H1 (cell line): ENCODE measurements at regions not wholly inside any gene's neighbourhood (a gene's known extent, or its start where the extent isn't known, plus 50 kb on each side); places are given as distances from the start of the nearest gene placed in this dataset.

Source experiments
- CTCF ChIA-PET: fragments of 300-600 bp; sonication (Branson Sonifier 250); formaldehyde crosslinking; loops from one replicate; lab custom pipeline; 2021; ENCODE audit not compliant: partially characterized antibody; lab: Charles Lee
- POLR2A ChIA-PET: fragments of 300-600 bp; sonication (Branson Sonifier 250); formaldehyde crosslinking; loops from one replicate; lab custom pipeline; 2021; ENCODE audit warnings: inconsistent platforms; ENCODE audit not compliant: partially characterized antibody; lab: Charles Lee
- DNase-seq, 2 experiments: peaks; one replicate each; pipeline versions ENCODE4 v3.0.0 to v3.0.0-alpha.2; 2010 to 2022; ENCODE audit warnings: low spot score in 2 of 2, low read depth in 1 of 2, mixed read lengths in 1 of 2
- FAIRE-seq: peaks from 2 replicates; lab custom pipeline; 2011; peaks lifted over from hg19 to GRCh38; lab: Jason Lieb, UNC
- H2AFZ ChIP-seq: 2 replicates; pipeline ENCODE4 v1.8.1; 2012; ENCODE audit warnings: low read length, inconsistent platforms
- H2AK5ac ChIP-seq: 2 replicates; pipeline ENCODE4 v1.6.1; 2013; ENCODE audit warnings: low read depth, low read length
- H2BK120ac ChIP-seq: replicated peaks from 2 replicates; pipeline ENCODE3; 2013; ENCODE audit warnings: low read depth, low read length, inconsistent platforms
- H2BK12ac ChIP-seq: 2 replicates; pipeline ENCODE4 v1.6.1; 2013; ENCODE audit warnings: low read depth, low read length
- H2BK15ac ChIP-seq: 2 replicates; pipeline ENCODE4 v1.6.1; 2013; ENCODE audit warnings: low read length
- H2BK20ac ChIP-seq: 2 replicates; pipeline ENCODE4 v1.6.1; 2013; ENCODE audit warnings: low read length
- H2BK5ac ChIP-seq: 2 replicates; pipeline ENCODE4 v1.6.1; 2013; ENCODE audit warnings: low read depth, low read length
- H3K14ac ChIP-seq: 2 replicates; pipeline ENCODE4 v1.6.1; 2013; ENCODE audit warnings: inconsistent platforms; ENCODE audit not compliant: insufficient read length
- H3K18ac ChIP-seq: 2 replicates; pipeline ENCODE4 v1.6.1; 2013; ENCODE audit warnings: low read length; ENCODE audit errors: extremely low read depth
- H3K23ac ChIP-seq: 2 replicates; pipeline ENCODE4 v1.6.1; 2013; ENCODE audit warnings: inconsistent platforms; ENCODE audit not compliant: insufficient read length
- H3K23me2 ChIP-seq: 2 replicates; pipeline ENCODE4 v1.6.1; 2013; ENCODE audit warnings: low read depth, low read length
- H3K27ac ChIP-seq: 2 replicates; pipeline ENCODE4 v1.6.1; 2011; ENCODE audit warnings: low read depth, low read length, inconsistent platforms
- H3K27me3 ChIP-seq, 4 experiments: replicated peaks in 1 of 4; 1 replicate in 1 of 4; 2 replicates in 3 of 4; pipeline versions ENCODE4 v1.6.1 to v1.8.1; 2011 to 2013; ENCODE audit warnings: low read length in 3 of 4, mild to moderate bottlenecking in 3 of 4, inconsistent platforms in 2 of 4, mixed read lengths in 2 of 4, moderate library complexity in 1 of 4; ENCODE audit not compliant: control insufficient read depth in 3 of 4, insufficient read depth in 3 of 4; ENCODE audit errors: extremely low read depth in 1 of 4
- H3K36me3 ChIP-seq, 4 experiments: 2 replicates each; pipeline versions ENCODE4 v1.6.1 to v1.8.1; 2011 to 2013; ENCODE audit warnings: mild to moderate bottlenecking in 4 of 4, low read length in 3 of 4, moderate library complexity in 2 of 4, control low read depth in 1 of 4, inconsistent platforms in 1 of 4; ENCODE audit not compliant: insufficient read depth in 4 of 4, control insufficient read depth in 2 of 4
- H3K4ac ChIP-seq: replicated peaks from 2 replicates; pipeline ENCODE3; 2013; ENCODE audit warnings: low read length, low read depth, mixed read lengths, inconsistent platforms; ENCODE audit not compliant: insufficient read length
- H3K4me1 ChIP-seq, 4 experiments: replicated peaks in 1 of 4; 1 replicate in 1 of 4; 2 replicates in 3 of 4; pipeline versions ENCODE4 v1.6.1 to v1.8.1; 2011 to 2013; ENCODE audit warnings: low read length in 3 of 4, inconsistent platforms in 2 of 4, mixed read lengths in 1 of 4; ENCODE audit not compliant: insufficient read depth in 4 of 4, control insufficient read depth in 3 of 4
- H3K4me2 ChIP-seq, 2 experiments: 2 replicates each; pipeline versions ENCODE4 v1.6.1 to v1.8.1; 2011 to 2013; ENCODE audit warnings: low read depth in 2 of 2, low read length in 2 of 2, control low read depth in 1 of 2, inconsistent platforms in 1 of 2, mild to moderate bottlenecking in 1 of 2; ENCODE audit not compliant: insufficient read depth in 1 of 2
- H3K4me3 ChIP-seq, 4 experiments: fragments of 200-600, 300-600 bp in 1 of 4; sonication (generic), shearing (Covaris generic), sonication (Bioruptor Twin) in 1 of 4; 2 replicates each; pipeline versions ENCODE4 v1.5.1 to v1.8.1; 2011 to 2016; ENCODE audit warnings: low read length in 4 of 4, low read depth in 3 of 4, control low read depth in 2 of 4, inconsistent platforms in 2 of 4, mild to moderate bottlenecking in 2 of 4, mixed read lengths in 1 of 4, moderate library complexity in 1 of 4; ENCODE audit not compliant: insufficient read depth in 2 of 4; ENCODE audit errors: extremely low read depth in 1 of 4
- H3K56ac ChIP-seq: replicated peaks from 2 replicates; pipeline ENCODE3; 2013; ENCODE audit warnings: low read depth, mild to moderate bottlenecking, mixed read lengths, low read length, inconsistent platforms; ENCODE audit not compliant: insufficient read length
- H3K79me1 ChIP-seq: 2 replicates; pipeline ENCODE4 v1.6.1; 2013; ENCODE audit warnings: low read depth, low read length, control low read depth
- H3K79me2 ChIP-seq, 2 experiments: 2 replicates each; pipeline versions ENCODE4 v1.6.1 to v1.8.1; 2012 to 2013; ENCODE audit warnings: low read length in 2 of 2, mild to moderate bottlenecking in 2 of 2, inconsistent platforms in 1 of 2; ENCODE audit not compliant: insufficient read depth in 2 of 2, control insufficient read depth in 1 of 2
- H3K9ac ChIP-seq, 4 experiments: replicated peaks in 1 of 4; 1 replicate in 1 of 4; 2 replicates in 3 of 4; pipeline versions ENCODE4 v1.6.1 to v1.8.1; 2011 to 2013; ENCODE audit warnings: low read depth in 3 of 4, low read length in 3 of 4, control low read depth in 2 of 4, mild to moderate bottlenecking in 2 of 4, moderate library complexity in 2 of 4, inconsistent platforms in 1 of 4; ENCODE audit errors: extremely low read depth in 1 of 4
- H3K9me3 ChIP-seq, 2 experiments: 2 replicates each; pipeline versions ENCODE4 v1.6.1 to v1.8.1; 2012 to 2013; ENCODE audit warnings: mild to moderate bottlenecking in 2 of 2, moderate library complexity in 2 of 2, control low read depth in 1 of 2, inconsistent platforms in 1 of 2, low read depth in 1 of 2, low read length in 1 of 2, mixed read lengths in 1 of 2; ENCODE audit not compliant: insufficient read depth in 2 of 2
- H4K20me1 ChIP-seq, 2 experiments: replicated peaks in 1 of 2; 2 replicates each; pipeline versions ENCODE3 to v1.8.1; 2011 to 2013; ENCODE audit warnings: inconsistent platforms in 2 of 2, low read length in 2 of 2, mild to moderate bottlenecking in 1 of 2; ENCODE audit not compliant: insufficient read depth in 2 of 2, control insufficient read depth in 1 of 2
- H4K5ac ChIP-seq: 2 replicates; pipeline ENCODE4 v1.6.1; 2013; ENCODE audit warnings: low read length, low read depth, mixed read lengths, inconsistent platforms; ENCODE audit not compliant: insufficient read length
- H4K8ac ChIP-seq: 2 replicates; pipeline ENCODE4 v1.8.0; 2013; ENCODE audit warnings: mild to moderate bottlenecking, moderate library complexity, low read length, inconsistent platforms; ENCODE audit not compliant: insufficient read depth; ENCODE audit errors: extremely low read depth
- H4K91ac ChIP-seq: replicated peaks from 2 replicates; pipeline ENCODE3; 2013; ENCODE audit warnings: low read length, mixed read lengths, inconsistent platforms; ENCODE audit not compliant: insufficient read length
- BRCA1 ChIP-seq: IDR thresholded peaks from 2 replicates; pipeline ENCODE4 v1.6.1; 2012; ENCODE audit warnings: low read depth, low read length, improper control_type of control experiment
- CBX5 ChIP-seq: fragments of 300-800, 300-1000 bp; sonication (generic); IDR thresholded peaks from 2 replicates; pipeline ENCODE4 v1.7.1; 2016; ENCODE audit warnings: antibody characterized with exemption, low read length, low read depth
- CBX8 ChIP-seq: fragments of 300-800, 300-1000 bp; sonication (generic); IDR thresholded peaks from 2 replicates; pipeline ENCODE4 v1.7.1; 2016; ENCODE audit warnings: low read depth, low read length, borderline replicate concordance
- KDM5A ChIP-seq: fragments of 200-600 bp; IDR thresholded peaks from 2 replicates; pipeline ENCODE4 v1.7.1; 2012; ENCODE audit warnings: mild to moderate bottlenecking, low read length, inconsistent platforms, mixed read lengths
- POLR2A ChIP-seq, 2 experiments: IDR thresholded peaks; 1 replicate in 1 of 2; 2 replicates in 1 of 2; pipeline ENCODE4 v1.6.1; 2011; ENCODE audit warnings: low read depth in 2 of 2, low read length in 2 of 2, mild to moderate bottlenecking in 2 of 2; ENCODE audit errors: control extremely low read depth in 1 of 2
- POLR2AphosphoS5 ChIP-seq: IDR thresholded peaks from 2 replicates; pipeline ENCODE4 v1.6.1; 2011; ENCODE audit warnings: low read depth, low read length
- RNF2 ChIP-seq: fragments of 200-900, 300-1000 bp; sonication (generic); IDR thresholded peaks from 2 replicates; pipeline ENCODE4 v1.7.1; 2016; ENCODE audit warnings: borderline replicate concordance, low read depth, mild to moderate bottlenecking, antibody characterized with exemption, low read length; ENCODE audit not compliant: poor library complexity, severe bottlenecking; ENCODE audit errors: missing control alignments
- SIN3A ChIP-seq, 2 experiments: IDR thresholded peaks in 1 of 2; conservative IDR thresholded peaks in 1 of 2; 2 replicates each; pipeline ENCODE4 v1.6.1; 2011 to 2012; ENCODE audit warnings: low read length in 2 of 2, improper control_type of control experiment in 1 of 2, low read depth in 1 of 2, mild to moderate bottlenecking in 1 of 2
- SIRT6 ChIP-seq: IDR thresholded peaks from one replicate; pipeline ENCODE4 v1.7.1; 2012; ENCODE audit warnings: low read length, inconsistent platforms
- SIX5 ChIP-seq: IDR thresholded peaks from 2 replicates; pipeline ENCODE4 v1.6.1; 2011; ENCODE audit warnings: mild to moderate bottlenecking, low read depth, low read length
- WGBS, 2 experiments: shearing (Covaris generic) in 1 of 2; methylation state at CpG; one replicate each; pipeline versions ENCODE4 v1.1.6 to v1.1.7; 2013 to 2015; ENCODE audit warnings: low lambda C conversion rate in 2 of 2, mixed read lengths in 2 of 2, inconsistent platforms in 1 of 2, low coverage in 1 of 2, missing lambda C conversion rate in 1 of 2; ENCODE audit not compliant: insufficient replicate concordance in 2 of 2, insufficient coverage in 1 of 2, insufficient read length in 1 of 2; ENCODE audit errors: extremely low coverage in 1 of 2, missing lambda C conversion rate in 1 of 2; 5-methylcytosine and 5-hydroxymethylcytosine counted together
- TF ChIP-seq, protein P1 (sequence below): IDR thresholded peaks from 2 replicates; pipeline ENCODE4 v1.6.1; 2011; ENCODE audit warnings: low read length, improper control_type of control experiment
- TF ChIP-seq, protein P2 (sequence below): IDR thresholded peaks from 2 replicates; pipeline ENCODE4 v1.6.1; 2012; ENCODE audit warnings: inconsistent platforms
- TF ChIP-seq, protein P3 (sequence below): IDR thresholded peaks from 2 replicates; pipeline ENCODE4 v1.6.1; 2012; ENCODE audit warnings: inconsistent platforms

DNA sequence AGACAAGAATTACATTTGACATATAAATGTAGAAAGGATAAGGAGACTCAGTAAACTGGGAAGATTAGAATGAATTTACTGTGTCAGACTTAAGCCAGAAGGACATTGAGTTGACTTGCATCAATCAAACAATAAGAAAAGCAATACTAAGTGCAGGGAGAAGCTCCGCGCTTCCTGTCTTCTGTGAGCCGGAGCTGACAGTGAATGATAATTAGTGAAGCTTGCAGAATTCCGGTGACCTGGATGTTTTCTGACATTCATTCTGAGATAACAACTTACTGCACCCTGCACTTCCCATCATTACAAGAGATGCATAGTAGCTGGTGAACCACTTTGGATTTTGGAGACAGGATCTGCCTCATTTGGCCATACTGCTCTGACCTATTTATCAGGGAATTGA, 469.2 kb upstream of the PCDH20 start:
- no peaks in the 10 kb centered on the region for H3K23me2 ChIP-seq
- FAIRE-seq (no peak), DNase-seq (no peak)
- no peak overlapping the region for H2BK20ac ChIP-seq
- no peak overlapping the region for H3K27ac ChIP-seq
- no peak overlapping the region for H3K4me3 ChIP-seq
- no peaks in the 10 kb centered on the region for H3K9me3 ChIP-seq
- no peak overlapping the region for H2BK120ac ChIP-seq
- H2BK15ac ChIP-seq, result no peak overlapping the region
- no peak overlapping the region for H3K18ac ChIP-seq
- H3K4me2 ChIP-seq, result no peak overlapping the region
- H3K79me1 ChIP-seq, result no peaks in the 10 kb centered on the region
- no peaks in the 10 kb centered on the region; a peak in 1 of 7 replicates for H3K4me1 ChIP-seq
- no peak overlapping the region for H2BK12ac ChIP-seq
- no peak overlapping the region for H3K14ac ChIP-seq
- no peaks in the 10 kb centered on the region for H3K36me3 ChIP-seq
- WGBS, 2 experiments, result 96% methylated on average over 4 of the region's 4 CpGs; no CpG with 5 or more reads in 1 of the 2 experiments
- POLR2A ChIA-PET, result no interaction called here
- peak overlapping the region; percentile 45; the same call in 1 of the 2 replicates for H2AFZ ChIP-seq
- H2AK5ac ChIP-seq, result no peak overlapping the region
- no peak overlapping the region for H2BK5ac ChIP-seq
- H4K20me1 ChIP-seq, result no peaks in the 10 kb centered on the region
- CTCF ChIA-PET, result interaction anchor here (1.4 to 2.0 kb wide), 2 partner anchors 8 to 9 kb away, joined by 4 read pairs; no protein-coding TSS in a partner anchor
- no peak overlapping the region for H4K5ac ChIP-seq
- no peak overlapping the region for H4K91ac ChIP-seq
- no peaks in the 10 kb centered on the region for H3K79me2 ChIP-seq
- H3K4ac ChIP-seq, result no peak overlapping the region
- no peak overlapping the region for H4K8ac ChIP-seq
- no peak overlapping the region for H3K9ac ChIP-seq
- no peaks in the 10 kb centered on the region for H3K27me3 ChIP-seq
- H3K56ac ChIP-seq, result no peak overlapping the region
- no peak overlapping the region for H3K23ac ChIP-seq
- TF ChIP-seq RNF2 (no peak), SIX5 (no peak), CBX5 (no peak), SIN3A (conservative IDR thresholded peaks at IDR 0.05 in 1 of 2, IDR thresholded peaks at IDR 0.05 in 1 of 2; ENCODE audit: low read depth in 1 of 2, low read length in 2 of 2) (no peak), KDM5A (no peak), CBX8 (no peak), BRCA1 (no peak), POLR2AphosphoS5 (no peak), SIRT6 (no peak), POLR2A (IDR thresholded peaks at IDR 0.05; ENCODE audit: control extremely low read depth in 1 of 2, low read depth in 2 of 2, low read length in 2 of 2) (no peak)
- TF ChIP-seq, protein P1, sequence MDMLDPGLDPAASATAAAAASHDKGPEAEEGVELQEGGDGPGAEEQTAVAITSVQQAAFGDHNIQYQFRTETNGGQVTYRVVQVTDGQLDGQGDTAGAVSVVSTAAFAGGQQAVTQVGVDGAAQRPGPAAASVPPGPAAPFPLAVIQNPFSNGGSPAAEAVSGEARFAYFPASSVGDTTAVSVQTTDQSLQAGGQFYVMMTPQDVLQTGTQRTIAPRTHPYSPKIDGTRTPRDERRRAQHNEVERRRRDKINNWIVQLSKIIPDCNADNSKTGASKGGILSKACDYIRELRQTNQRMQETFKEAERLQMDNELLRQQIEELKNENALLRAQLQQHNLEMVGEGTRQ, result no peak
- TF ChIP-seq, protein P2, sequence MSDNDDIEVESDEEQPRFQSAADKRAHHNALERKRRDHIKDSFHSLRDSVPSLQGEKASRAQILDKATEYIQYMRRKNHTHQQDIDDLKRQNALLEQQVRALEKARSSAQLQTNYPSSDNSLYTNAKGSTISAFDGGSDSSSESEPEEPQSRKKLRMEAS, result no peak
- TF ChIP-seq, protein P3, sequence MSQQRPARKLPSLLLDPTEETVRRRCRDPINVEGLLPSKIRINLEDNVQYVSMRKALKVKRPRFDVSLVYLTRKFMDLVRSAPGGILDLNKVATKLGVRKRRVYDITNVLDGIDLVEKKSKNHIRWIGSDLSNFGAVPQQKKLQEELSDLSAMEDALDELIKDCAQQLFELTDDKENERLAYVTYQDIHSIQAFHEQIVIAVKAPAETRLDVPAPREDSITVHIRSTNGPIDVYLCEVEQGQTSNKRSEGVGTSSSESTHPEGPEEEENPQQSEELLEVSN, result no peak
